GM04504 (cell line): ENCODE measurements at regions not wholly inside any gene's neighbourhood (a gene's known extent, or its start where the extent isn't known, plus 50 kb on each side); places are given as distances from the start of the nearest gene placed in this dataset.

Experiments
- DNase-seq: peaks from one replicate; pipeline ENCODE4 v3.0.0-alpha.2; 2012; ENCODE audit warnings: low read depth

DNA sequence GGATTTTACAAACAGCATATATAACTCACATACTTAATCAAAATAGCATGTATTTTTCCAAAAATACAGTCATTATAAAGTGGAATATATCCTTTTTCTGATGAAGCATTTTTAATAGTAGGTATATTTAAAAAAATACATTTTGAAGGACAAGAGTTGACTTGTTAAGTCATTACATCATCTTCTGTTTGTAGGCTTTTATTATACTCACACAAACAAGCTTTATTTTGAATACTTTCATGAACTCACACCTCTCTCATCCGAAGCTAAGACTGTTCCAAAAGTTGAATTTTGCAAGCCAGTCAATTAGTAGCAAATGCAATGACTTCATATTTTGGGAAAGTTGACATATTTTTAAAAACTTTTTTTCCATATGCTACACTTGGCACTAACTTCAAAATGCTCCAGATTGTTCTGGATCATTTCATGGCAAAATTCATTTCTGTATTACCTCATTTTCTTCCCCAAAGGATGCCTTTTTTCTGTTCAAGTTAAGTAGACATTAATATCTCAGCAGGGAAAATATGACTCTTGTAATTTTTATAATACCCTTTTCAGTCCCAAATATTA is 68.5 kb upstream of the WDR75 start:
- DNase-seq: no peak

DNA sequence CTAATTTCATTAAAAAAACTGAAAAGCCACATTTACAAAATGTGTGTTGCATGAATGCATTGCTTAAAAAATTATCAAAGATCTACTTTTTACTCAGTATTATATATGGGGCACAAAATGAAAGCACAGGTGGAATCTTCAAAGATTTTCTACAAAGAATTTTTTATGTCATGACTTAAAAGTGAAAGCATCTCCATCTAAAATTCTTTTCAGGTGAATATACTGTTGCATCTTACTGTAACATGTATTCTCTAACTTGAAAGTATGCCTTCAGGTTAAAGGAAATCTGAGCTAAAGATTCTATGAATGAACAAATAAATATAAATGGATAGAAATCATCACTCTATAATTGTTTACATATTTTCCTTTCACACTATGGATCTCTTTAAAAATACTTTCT is 66.8 kb upstream of the WDR75 start:
- DNase-seq: no peak

DNA sequence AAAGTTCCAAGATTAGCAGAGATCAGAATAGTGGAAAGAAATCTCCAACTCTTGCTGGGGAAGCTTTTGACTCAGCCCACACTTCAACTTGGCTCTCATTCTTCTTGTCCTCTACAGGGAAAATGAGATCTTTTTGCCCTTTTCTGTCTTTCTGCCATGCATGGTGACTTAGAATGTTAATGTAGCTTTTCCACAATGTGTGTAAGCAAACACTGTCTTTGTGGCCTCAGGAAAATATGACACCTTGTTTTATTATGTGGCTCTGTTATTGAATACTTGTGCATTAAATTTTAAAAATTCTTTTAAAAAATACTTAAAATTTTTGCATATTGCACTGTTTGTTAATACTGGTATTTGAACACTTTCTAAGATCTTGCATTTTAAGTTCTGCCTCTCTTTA is 65.4 kb upstream of the WDR75 start:
- no peak for DNase-seq

DNA sequence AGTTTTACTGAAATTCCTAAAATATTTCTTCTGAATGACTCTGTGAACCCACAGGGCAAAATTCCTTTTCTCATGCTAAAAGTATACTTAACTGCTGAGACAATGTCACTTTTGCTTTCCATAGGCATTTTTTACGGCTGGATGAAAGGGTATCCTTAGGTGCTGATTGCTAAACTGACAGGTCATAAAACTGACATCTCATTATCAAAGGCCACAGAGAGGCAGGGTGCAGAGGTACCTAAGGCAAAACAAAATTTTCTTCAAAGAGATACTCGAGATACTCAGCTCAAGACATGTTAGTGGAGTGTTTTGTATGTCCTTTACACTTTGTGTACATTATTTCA is 62.0 kb upstream of the WDR75 start:
- peak; percentile 40 for DNase-seq

- DNase-seq: no peak
Measured at GRCh38 chr2:189379731-189380261, 61.5 kb upstream of the WDR75 start.

DNA sequence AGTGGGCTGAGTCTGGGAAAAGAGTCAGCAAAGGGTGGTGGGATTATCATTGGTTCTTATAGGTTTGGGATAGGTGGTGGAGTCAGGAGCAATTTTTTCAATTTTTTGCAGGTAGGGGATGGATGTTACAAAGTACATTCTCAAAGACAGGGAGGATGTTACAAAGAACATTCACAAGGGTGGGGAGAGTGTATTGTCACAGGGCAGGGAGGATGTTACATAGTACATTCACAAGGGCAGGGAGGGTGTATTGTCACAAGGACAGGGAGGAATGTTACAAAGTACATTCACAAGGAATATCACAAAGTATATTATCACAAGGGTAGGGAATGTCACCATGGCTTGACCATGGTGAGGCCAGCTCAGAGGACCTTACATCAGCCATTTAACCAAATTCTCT is 58.6 kb upstream of the WDR75 start:
- DNase-seq: no peak

DNA sequence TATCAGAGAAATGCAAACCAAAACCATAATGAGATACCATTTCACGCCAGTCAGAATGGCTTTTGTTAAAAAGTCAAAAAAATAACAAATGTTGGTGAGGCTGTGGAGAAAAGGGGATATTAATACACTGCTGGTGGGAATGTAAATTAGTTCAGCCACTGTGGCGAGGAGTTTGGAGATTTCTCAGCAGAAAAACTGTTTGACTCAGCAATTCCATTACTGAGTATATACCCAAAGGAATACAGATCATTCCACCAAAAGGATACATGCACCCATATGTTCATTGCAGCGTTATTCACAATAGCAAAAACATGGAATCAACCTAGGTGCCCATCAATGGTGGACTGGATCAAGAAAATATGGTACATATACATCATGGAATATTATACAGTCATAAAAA is 54.5 kb upstream of the WDR75 start:
- no peak for DNase-seq

DNA sequence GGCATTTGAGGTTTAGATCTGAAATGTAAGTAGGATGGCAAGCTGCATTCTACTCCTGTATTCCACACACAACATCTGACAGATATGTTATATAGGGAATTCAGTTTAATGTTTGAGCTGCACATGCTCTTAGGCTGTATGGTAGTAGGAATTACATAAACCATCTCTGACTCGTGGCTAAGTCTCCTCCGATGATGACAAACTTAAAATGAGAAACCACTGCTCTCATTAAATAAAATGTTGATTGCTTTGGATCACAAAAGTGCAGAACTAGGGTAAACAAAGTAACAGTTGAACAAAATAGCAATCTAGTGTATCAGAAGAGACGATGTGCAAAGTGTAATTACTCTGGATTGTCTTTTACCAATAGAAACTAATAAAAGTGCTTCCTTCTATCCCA is 50.1 kb upstream of the WDR75 start:
- DNase-seq: no peak
